Suppressor macrophage treated with lipopolysaccharide for 4 hours (primary cell): ENCODE measurements at regions not wholly inside any gene's neighbourhood (a gene's known extent, or its start where the extent isn't known, plus 50 kb on each side); places are given as distances from the start of the nearest gene placed in this dataset.
"Not testable (repeated sequence)": the region's sequence is repeated elsewhere in the genome, so short reads cannot be mapped to it uniquely, and the experiment has no call there.

Source experiments
- DNase-seq: peaks from one replicate; pipeline ENCODE4 v3.0.0-alpha.2; 2020

- no peak for DNase-seq
These were observed 151.9 kb upstream of the CARMIL1 start for GRCh38 chr6:25127076-25127837.

- DNase-seq: no peak
These were observed 148.7 kb upstream of the CARMIL1 start for GRCh38 chr6:25130518-25130917.

GRCh38 chr6:25132934-25133333 is 146.2 kb upstream of the CARMIL1 start:
- no peak for DNase-seq

- DNase-seq: no peak
These were observed 145.6 kb upstream of the CARMIL1 start for GRCh38 chr6:25133568-25133967.

- no peak for DNase-seq
These were observed 142.3 kb upstream of the CARMIL1 start for GRCh38 chr6:25136854-25137253.

GRCh38 chr6:25137480-25137879 is 141.7 kb upstream of the CARMIL1 start:
- peak; percentile 29 for DNase-seq

- no peak for DNase-seq
These were observed 141.3 kb upstream of the CARMIL1 start for GRCh38 chr6:25137916-25138232.

- peak; percentile 85 for DNase-seq
These were observed 140.8 kb upstream of the CARMIL1 start for GRCh38 chr6:25138233-25138933.

- no peak for DNase-seq
These were observed 140.2 kb upstream of the CARMIL1 start for GRCh38 chr6:25138934-25139415.

- DNase-seq: not testable (repeated sequence)
These were observed 139.6 kb upstream of the CARMIL1 start for GRCh38 chr6:25139608-25140007.

GRCh38 chr6:25142506-25142905 is 136.7 kb upstream of the CARMIL1 start:
- DNase-seq: no peak

- DNase-seq: no peak
These were observed 134.3 kb upstream of the CARMIL1 start for GRCh38 chr6:25144919-25145318.

GRCh38 chr6:25147223-25147622 is 132.0 kb upstream of the CARMIL1 start:
- peak; percentile 33 for DNase-seq

GRCh38 chr6:25150031-25150430 is 129.1 kb upstream of the CARMIL1 start:
- DNase-seq: no peak

- no peak for DNase-seq
These were observed 128.3 kb upstream of the CARMIL1 start for GRCh38 chr6:25150863-25151262.

- no peak for DNase-seq
These were observed 126.1 kb upstream of the CARMIL1 start for GRCh38 chr6:25153079-25153478.

GRCh38 chr6:25154034-25154596 is 125.1 kb upstream of the CARMIL1 start:
- DNase-seq: no peak

GRCh38 chr6:25155211-25155610 is 124.0 kb upstream of the CARMIL1 start:
- DNase-seq: no peak

GRCh38 chr6:25156123-25156522 is 123.1 kb upstream of the CARMIL1 start:
- DNase-seq: no peak

- no peak for DNase-seq
These were observed 122.0 kb upstream of the CARMIL1 start for GRCh38 chr6:25157183-25157582.

GRCh38 chr6:25157842-25158241 is 121.3 kb upstream of the CARMIL1 start:
- DNase-seq: no peak

GRCh38 chr6:25160134-25160533 is 119.0 kb upstream of the CARMIL1 start:
- DNase-seq: not testable (repeated sequence)

- DNase-seq: no peak
These were observed 114.0 kb upstream of the CARMIL1 start for GRCh38 chr6:25165177-25165576.

GRCh38 chr6:25165800-25166199 is 113.4 kb upstream of the CARMIL1 start:
- no peak for DNase-seq
